HEK293 (cell line): ENCODE measurements at regions not wholly inside any gene's neighbourhood (a gene's known extent, or its start where the extent isn't known, plus 50 kb on each side); places are given as distances from the start of the nearest gene placed in this dataset.

Source experiments
- CTCF ChIA-PET: fragments of 350-600 bp; formaldehyde crosslinking; extraction: SDS; loops from one replicate; lab custom pipeline; 2021; ENCODE audit warnings: antibody characterized with exemption; lab: Yijun Ruan, JAX
- POLR2A ChIA-PET: fragments of 300-600 bp; formaldehyde crosslinking; extraction: SDS; loops from one replicate; lab custom pipeline; 2020; ENCODE audit warnings: antibody characterized with exemption, inconsistent platforms; lab: Yijun Ruan, JAX
- H3K27ac ChIP-seq: fragments of 200-500 bp; sonication (Bioruptor generic); 2 replicates; pipeline ENCODE4 v1.5.1; 2014; ENCODE audit warnings: low read depth, low read length, control low read depth, inconsistent platforms; ENCODE audit errors: extremely low read depth
- H3K36me3 ChIP-seq, 2 experiments: fragments of 200-500 bp in 1 of 2; sonication (Bioruptor generic) in 1 of 2; 1 replicate in 1 of 2; 2 replicates in 1 of 2; pipeline ENCODE4 v1.5.1; 2014 to 2017; ENCODE audit warnings: inconsistent platforms in 2 of 2, low read length in 2 of 2; ENCODE audit not compliant: control insufficient read depth in 2 of 2, insufficient read depth in 1 of 2
- H3K4me1 ChIP-seq: fragments of 200-500 bp; sonication (Bioruptor generic); 2 replicates; pipeline ENCODE4 v1.5.1; 2014; ENCODE audit warnings: mild to moderate bottlenecking, low read length, inconsistent platforms; ENCODE audit not compliant: control insufficient read depth, insufficient read depth
- H3K4me3 ChIP-seq: 2 replicates; pipeline ENCODE4 v1.5.1; 2011; ENCODE audit warnings: low read depth, mild to moderate bottlenecking, control low read depth, low read length, moderate library complexity
- H3K9me3 ChIP-seq: fragments of 200-500 bp; sonication (Bioruptor generic); 2 replicates; pipeline ENCODE4 v1.5.1; 2014; ENCODE audit warnings: low read depth, low read length, inconsistent platforms; ENCODE audit not compliant: control insufficient read depth, insufficient read depth
- BCL11A ChIP-seq: fragments of 450-650 bp; formaldehyde crosslinking; IDR thresholded peaks from 2 replicates; pipeline ENCODE4 v1.5.1; 2016; ENCODE audit warnings: low read depth, missing biosample characterization, missing genetic modification characterization
- MZF1 ChIP-seq: fragments of 450-650 bp; formaldehyde crosslinking; IDR thresholded peaks from 2 replicates; pipeline ENCODE4 v1.5.1; 2017; ENCODE audit warnings: missing biosample characterization, missing genetic modification characterization, borderline replicate concordance
- OVOL3 ChIP-seq: fragments of 450-650 bp; formaldehyde crosslinking; IDR thresholded peaks from 2 replicates; pipeline ENCODE4 v1.5.1; 2016; ENCODE audit warnings: missing biosample characterization, missing genetic modification characterization
- SCRT1 ChIP-seq: fragments of 450-650 bp; formaldehyde crosslinking; IDR thresholded peaks from 2 replicates; pipeline ENCODE4 v1.5.1; 2016; ENCODE audit warnings: missing biosample characterization, missing genetic modification characterization, borderline replicate concordance
- SP2 ChIP-seq: fragments of 450-650 bp; formaldehyde crosslinking; IDR thresholded peaks from 2 replicates; pipeline ENCODE4 v1.5.1; 2016; ENCODE audit warnings: missing biosample characterization, missing genetic modification characterization
- ZFP3 ChIP-seq: fragments of 450-650 bp; formaldehyde crosslinking; IDR thresholded peaks from 2 replicates; pipeline ENCODE4 v1.5.1; 2016; ENCODE audit warnings: low read depth, missing biosample characterization, missing genetic modification characterization
- ZFP69B ChIP-seq: fragments of 450-650 bp; formaldehyde crosslinking; IDR thresholded peaks from 2 replicates; pipeline ENCODE4 v1.5.1; 2016; ENCODE audit warnings: missing biosample characterization, missing genetic modification characterization
- ZNF10 ChIP-seq: fragments of 450-650 bp; formaldehyde crosslinking; IDR thresholded peaks from 2 replicates; pipeline ENCODE4 v1.5.1; 2017; ENCODE audit warnings: missing biosample characterization, missing genetic modification characterization
- ZNF114 ChIP-seq: fragments of 450-650 bp; formaldehyde crosslinking; IDR thresholded peaks from 2 replicates; pipeline ENCODE4 v1.5.0; 2017; ENCODE audit warnings: missing biosample characterization, missing genetic modification characterization
- ZNF169 ChIP-seq: fragments of 450-650 bp; formaldehyde crosslinking; IDR thresholded peaks from 2 replicates; pipeline ENCODE4 v1.5.1; 2016; ENCODE audit warnings: missing biosample characterization, missing genetic modification characterization
- ZNF19 ChIP-seq: fragments of 450-650 bp; formaldehyde crosslinking; IDR thresholded peaks from 2 replicates; pipeline ENCODE4; 2016; ENCODE audit warnings: missing biosample characterization, missing genetic modification characterization, low read depth
- ZNF23 ChIP-seq: fragments of 450-650 bp; formaldehyde crosslinking; IDR thresholded peaks from 2 replicates; pipeline ENCODE4 v1.5.1; 2016; ENCODE audit warnings: missing biosample characterization, missing genetic modification characterization, borderline replicate concordance
- ZNF239 ChIP-seq: fragments of 450-650 bp; formaldehyde crosslinking; IDR thresholded peaks from 2 replicates; pipeline ENCODE4 v1.5.1; 2016; ENCODE audit warnings: missing biosample characterization, missing genetic modification characterization
- ZNF24 ChIP-seq: fragments of 450-650 bp; formaldehyde crosslinking; IDR thresholded peaks from 2 replicates; pipeline ENCODE4 v1.5.1; 2016; ENCODE audit warnings: missing biosample characterization, missing genetic modification characterization
- ZNF37A ChIP-seq: fragments of 450-650 bp; IDR thresholded peaks from 2 replicates; pipeline ENCODE4 v1.5.1; 2018; ENCODE audit warnings: missing biosample characterization, missing genetic modification characterization
- ZNF416 ChIP-seq: fragments of 450-650 bp; formaldehyde crosslinking; IDR thresholded peaks from 2 replicates; pipeline ENCODE4 v1.5.1; 2016; ENCODE audit warnings: missing biosample characterization, missing genetic modification characterization
- ZNF426 ChIP-seq: fragments of 450-650 bp; formaldehyde crosslinking; IDR thresholded peaks from 2 replicates; pipeline ENCODE4 v1.5.1; 2017; ENCODE audit warnings: missing biosample characterization, missing genetic modification characterization, mild to moderate bottlenecking, inconsistent platforms, moderate library complexity
- ZNF544 ChIP-seq: fragments of 450-650 bp; formaldehyde crosslinking; IDR thresholded peaks from 2 replicates; pipeline ENCODE4 v1.5.0; 2017; ENCODE audit warnings: missing biosample characterization, missing genetic modification characterization
- ZNF558 ChIP-seq: fragments of 450-650 bp; formaldehyde crosslinking; IDR thresholded peaks from 2 replicates; pipeline ENCODE4 v1.5.1; 2016; ENCODE audit warnings: missing biosample characterization, missing genetic modification characterization
- ZNF600 ChIP-seq: fragments of 450-650 bp; formaldehyde crosslinking; IDR thresholded peaks from 2 replicates; pipeline ENCODE4 v1.5.1; 2016; ENCODE audit warnings: missing biosample characterization, missing genetic modification characterization
- ZNF660 ChIP-seq: fragments of 450-650 bp; IDR thresholded peaks from 2 replicates; pipeline ENCODE4 v1.5.1; 2018; ENCODE audit warnings: missing biosample characterization, mild to moderate bottlenecking, missing genetic modification characterization
- ZNF768 ChIP-seq: fragments of 450-650 bp; formaldehyde crosslinking; IDR thresholded peaks from 2 replicates; pipeline ENCODE4 v1.5.1; 2018; ENCODE audit warnings: missing biosample characterization, mild to moderate bottlenecking, missing genetic modification characterization
- ZNF792 ChIP-seq: fragments of 450-650 bp; formaldehyde crosslinking; IDR thresholded peaks from 2 replicates; pipeline ENCODE4 v1.5.1; 2016; ENCODE audit warnings: missing biosample characterization, missing genetic modification characterization
- ZSCAN16 ChIP-seq: fragments of 450-650 bp; formaldehyde crosslinking; IDR thresholded peaks from 2 replicates; pipeline ENCODE4 v1.5.1; 2016; ENCODE audit warnings: missing biosample characterization, missing genetic modification characterization
- TF ChIP-seq, protein P1 (sequence below): fragments of 450-650 bp; formaldehyde crosslinking; IDR thresholded peaks from 2 replicates; pipeline ENCODE4 v1.5.1; 2016; ENCODE audit warnings: missing biosample characterization, missing genetic modification characterization
- TF ChIP-seq, protein P2 (sequence below): fragments of 450-650 bp; formaldehyde crosslinking; optimal IDR thresholded peaks from 2 replicates; pipeline ENCODE3; 2016; ENCODE audit warnings: missing biosample characterization, mild to moderate bottlenecking, missing genetic modification characterization
- TF ChIP-seq, protein P3 (sequence below): fragments of 450-650 bp; formaldehyde crosslinking; IDR thresholded peaks from 2 replicates; pipeline ENCODE4 v1.5.1; 2016; ENCODE audit warnings: missing biosample characterization, missing genetic modification characterization, borderline replicate concordance
- TF ChIP-seq, protein P4 (sequence below): fragments of 450-650 bp; formaldehyde crosslinking; IDR thresholded peaks from 2 replicates; pipeline ENCODE4 v1.5.1; 2017; ENCODE audit warnings: missing biosample characterization, missing genetic modification characterization
- TF ChIP-seq, protein P5 (sequence below): fragments of 450-650 bp; formaldehyde crosslinking; IDR thresholded peaks from 2 replicates; pipeline ENCODE4 v1.5.1; 2017; ENCODE audit warnings: missing biosample characterization, missing genetic modification characterization

DNA sequence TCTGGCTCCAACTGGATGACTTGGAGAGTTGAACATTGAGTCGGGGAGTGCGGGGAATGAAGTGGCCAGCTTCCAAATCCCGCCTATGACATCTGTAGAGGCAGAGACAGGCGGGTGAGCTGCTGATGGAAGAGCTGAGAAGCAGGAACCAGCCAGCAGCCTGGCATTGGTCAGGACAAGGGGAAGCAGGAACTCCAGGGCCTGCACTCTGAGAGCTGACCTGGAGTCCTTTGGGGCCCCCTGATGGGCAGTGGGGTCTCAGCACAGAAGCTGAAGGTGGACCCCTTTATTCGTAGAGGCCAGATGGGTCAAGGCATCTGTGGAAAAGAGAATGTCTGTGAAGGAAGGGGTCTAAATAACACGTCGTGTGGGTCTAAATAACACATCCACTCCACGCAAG is 57.0 kb downstream of the SEC61G start:
- TF ChIP-seq, protein P1, sequence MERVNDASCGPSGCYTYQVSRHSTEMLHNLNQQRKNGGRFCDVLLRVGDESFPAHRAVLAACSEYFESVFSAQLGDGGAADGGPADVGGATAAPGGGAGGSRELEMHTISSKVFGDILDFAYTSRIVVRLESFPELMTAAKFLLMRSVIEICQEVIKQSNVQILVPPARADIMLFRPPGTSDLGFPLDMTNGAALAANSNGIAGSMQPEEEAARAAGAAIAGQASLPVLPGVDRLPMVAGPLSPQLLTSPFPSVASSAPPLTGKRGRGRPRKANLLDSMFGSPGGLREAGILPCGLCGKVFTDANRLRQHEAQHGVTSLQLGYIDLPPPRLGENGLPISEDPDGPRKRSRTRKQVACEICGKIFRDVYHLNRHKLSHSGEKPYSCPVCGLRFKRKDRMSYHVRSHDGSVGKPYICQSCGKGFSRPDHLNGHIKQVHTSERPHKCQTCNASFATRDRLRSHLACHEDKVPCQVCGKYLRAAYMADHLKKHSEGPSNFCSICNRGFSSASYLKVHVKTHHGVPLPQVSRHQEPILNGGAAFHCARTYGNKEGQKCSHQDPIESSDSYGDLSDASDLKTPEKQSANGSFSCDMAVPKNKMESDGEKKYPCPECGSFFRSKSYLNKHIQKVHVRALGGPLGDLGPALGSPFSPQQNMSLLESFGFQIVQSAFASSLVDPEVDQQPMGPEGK (tag by site-specific recombination): no peak
- TF ChIP-seq, protein P2, sequence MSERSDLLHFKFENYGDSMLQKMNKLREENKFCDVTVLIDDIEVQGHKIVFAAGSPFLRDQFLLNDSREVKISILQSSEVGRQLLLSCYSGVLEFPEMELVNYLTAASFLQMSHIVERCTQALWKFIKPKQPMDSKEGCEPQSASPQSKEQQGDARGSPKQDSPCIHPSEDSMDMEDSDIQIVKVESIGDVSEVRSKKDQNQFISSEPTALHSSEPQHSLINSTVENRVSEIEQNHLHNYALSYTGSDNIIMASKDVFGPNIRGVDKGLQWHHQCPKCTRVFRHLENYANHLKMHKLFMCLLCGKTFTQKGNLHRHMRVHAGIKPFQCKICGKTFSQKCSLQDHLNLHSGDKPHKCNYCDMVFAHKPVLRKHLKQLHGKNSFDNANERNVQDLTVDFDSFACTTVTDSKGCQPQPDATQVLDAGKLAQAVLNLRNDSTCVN: no peak
- TF ChIP-seq, protein P3, sequence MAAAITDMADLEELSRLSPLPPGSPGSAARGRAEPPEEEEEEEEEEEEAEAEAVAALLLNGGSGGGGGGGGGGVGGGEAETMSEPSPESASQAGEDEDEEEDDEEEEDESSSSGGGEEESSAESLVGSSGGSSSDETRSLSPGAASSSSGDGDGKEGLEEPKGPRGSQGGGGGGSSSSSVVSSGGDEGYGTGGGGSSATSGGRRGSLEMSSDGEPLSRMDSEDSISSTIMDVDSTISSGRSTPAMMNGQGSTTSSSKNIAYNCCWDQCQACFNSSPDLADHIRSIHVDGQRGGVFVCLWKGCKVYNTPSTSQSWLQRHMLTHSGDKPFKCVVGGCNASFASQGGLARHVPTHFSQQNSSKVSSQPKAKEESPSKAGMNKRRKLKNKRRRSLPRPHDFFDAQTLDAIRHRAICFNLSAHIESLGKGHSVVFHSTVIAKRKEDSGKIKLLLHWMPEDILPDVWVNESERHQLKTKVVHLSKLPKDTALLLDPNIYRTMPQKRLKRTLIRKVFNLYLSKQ (tag by site-specific recombination): no peak
- no peak for TF ChIP-seq SP2 (tag by site-specific recombination)
- no peak for TF ChIP-seq ZSCAN16 (tag by site-specific recombination)
- TF ChIP-seq, protein P4, sequence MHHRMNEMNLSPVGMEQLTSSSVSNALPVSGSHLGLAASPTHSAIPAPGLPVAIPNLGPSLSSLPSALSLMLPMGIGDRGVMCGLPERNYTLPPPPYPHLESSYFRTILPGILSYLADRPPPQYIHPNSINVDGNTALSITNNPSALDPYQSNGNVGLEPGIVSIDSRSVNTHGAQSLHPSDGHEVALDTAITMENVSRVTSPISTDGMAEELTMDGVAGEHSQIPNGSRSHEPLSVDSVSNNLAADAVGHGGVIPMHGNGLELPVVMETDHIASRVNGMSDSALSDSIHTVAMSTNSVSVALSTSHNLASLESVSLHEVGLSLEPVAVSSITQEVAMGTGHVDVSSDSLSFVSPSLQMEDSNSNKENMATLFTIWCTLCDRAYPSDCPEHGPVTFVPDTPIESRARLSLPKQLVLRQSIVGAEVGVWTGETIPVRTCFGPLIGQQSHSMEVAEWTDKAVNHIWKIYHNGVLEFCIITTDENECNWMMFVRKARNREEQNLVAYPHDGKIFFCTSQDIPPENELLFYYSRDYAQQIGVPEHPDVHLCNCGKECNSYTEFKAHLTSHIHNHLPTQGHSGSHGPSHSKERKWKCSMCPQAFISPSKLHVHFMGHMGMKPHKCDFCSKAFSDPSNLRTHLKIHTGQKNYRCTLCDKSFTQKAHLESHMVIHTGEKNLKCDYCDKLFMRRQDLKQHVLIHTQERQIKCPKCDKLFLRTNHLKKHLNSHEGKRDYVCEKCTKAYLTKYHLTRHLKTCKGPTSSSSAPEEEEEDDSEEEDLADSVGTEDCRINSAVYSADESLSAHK (tag by site-specific recombination): no peak
- TF ChIP-seq ZNF37A: no peak
- TF ChIP-seq ZNF660 (tag by site-specific recombination): no peak
- no peak for TF ChIP-seq ZNF792 (tag by site-specific recombination)
- TF ChIP-seq ZNF10 (tag by site-specific recombination): no peak
- TF ChIP-seq ZNF239 (tag by site-specific recombination): no peak
- TF ChIP-seq, protein P5, sequence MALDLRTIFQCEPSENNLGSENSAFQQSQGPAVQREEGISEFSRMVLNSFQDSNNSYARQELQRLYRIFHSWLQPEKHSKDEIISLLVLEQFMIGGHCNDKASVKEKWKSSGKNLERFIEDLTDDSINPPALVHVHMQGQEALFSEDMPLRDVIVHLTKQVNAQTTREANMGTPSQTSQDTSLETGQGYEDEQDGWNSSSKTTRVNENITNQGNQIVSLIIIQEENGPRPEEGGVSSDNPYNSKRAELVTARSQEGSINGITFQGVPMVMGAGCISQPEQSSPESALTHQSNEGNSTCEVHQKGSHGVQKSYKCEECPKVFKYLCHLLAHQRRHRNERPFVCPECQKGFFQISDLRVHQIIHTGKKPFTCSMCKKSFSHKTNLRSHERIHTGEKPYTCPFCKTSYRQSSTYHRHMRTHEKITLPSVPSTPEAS: no peak
- TF ChIP-seq ZFP69B (tag by site-specific recombination): no peak
- no peak for TF ChIP-seq ZFP3 (tag by site-specific recombination)
- POLR2A ChIA-PET: interaction anchor here (0.9 kb wide), 1 partner anchor 57 kb away, joined by 4 read pairs; the partner anchor contains the start of gene SEC61G

DNA sequence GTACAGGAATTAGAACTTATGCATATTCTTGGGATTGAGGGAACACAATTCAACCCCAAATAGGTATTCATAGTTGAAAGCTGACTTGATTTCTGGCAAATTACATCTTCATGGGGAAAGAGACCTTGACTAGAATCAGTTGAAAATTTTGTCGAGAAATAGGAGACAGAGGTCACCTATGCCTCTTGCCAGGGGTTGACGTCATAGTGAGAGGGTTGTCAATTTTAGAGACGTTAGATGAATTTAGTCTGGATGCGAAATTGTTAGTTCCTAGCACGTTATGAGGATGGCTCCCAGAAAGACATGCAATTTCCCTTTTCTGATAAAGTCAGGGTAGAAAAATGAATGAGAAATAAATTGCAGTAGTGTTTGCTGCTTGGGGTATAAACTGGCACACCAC is 59.3 kb downstream of the SEC61G start:
- H3K27ac ChIP-seq: no peak overlapping the region
- ChIA-PET POLR2A (no interaction called here), CTCF (no interaction called here)
- TF ChIP-seq ZNF768 (no peak), ZNF558 (tag by site-specific recombination) (no peak), ZNF600 (tag by site-specific recombination) (no peak), ZNF23 (tag by site-specific recombination) (no peak), ZNF169 (tag by site-specific recombination) (no peak), OVOL3 (no peak), ZNF426 (tag by site-specific recombination) (no peak), MZF1 (tag by site-specific recombination) (no peak), ZNF114 (no peak), ZNF19 (tag by site-specific recombination) (no peak), ZNF416 (no peak), ZNF544 (no peak), BCL11A (tag by site-specific recombination) (no peak), SCRT1 (no peak), ZNF24 (tag by site-specific recombination) (no peak)
- H3K4me1 ChIP-seq: no peaks in the 10 kb centered on the region
- H3K4me3 ChIP-seq: no peak overlapping the region
- H3K9me3 ChIP-seq: no peaks in the 10 kb centered on the region
- H3K36me3 ChIP-seq: no peaks in the 10 kb centered on the region

More for the DNA sequence above, 57.0 kb downstream of the SEC61G start:
- Histone ChIP-seq H3K36me3 (no peaks in the 10 kb centered on the region), H3K27ac (no peak overlapping the region), H3K4me1 (no peaks in the 10 kb centered on the region), H3K4me3 (no peak overlapping the region), H3K9me3 (no peaks in the 10 kb centered on the region)
- CTCF ChIA-PET: no interaction called here
